Lower lobe of right lung (tissue), 2 donors: ENCODE measurements at regions not wholly inside any gene's neighbourhood (a gene's known extent, or its start where the extent isn't known, plus 50 kb on each side); places are given as distances from the start of the nearest gene placed in this dataset.

Experiments used
- ATAC-seq, 2 donors: fragments of 200-7000 bp; cut with Tn5 transposase; one replicate each; pipeline ENCODE4 v1.9.1; 2020 to 2022; ENCODE audit warnings: mild to moderate bottlenecking in 2 of 2, moderate library complexity in 2 of 2
- DNase-seq: peaks from one replicate; pipeline ENCODE4 v3.0.0-alpha.2; 2020
- H3K27ac ChIP-seq: fragments of 200-600 bp; one replicate; pipeline ENCODE4 v1.8.0; 2022
- H3K27me3 ChIP-seq: fragments of 200-600 bp; one replicate; pipeline ENCODE4 v1.8.0; 2022; ENCODE audit warnings: low read depth
- H3K36me3 ChIP-seq: fragments of 200-600 bp; one replicate; pipeline ENCODE4 v1.8.0; 2022; ENCODE audit warnings: mild to moderate bottlenecking
- H3K4me1 ChIP-seq: fragments of 200-600 bp; one replicate; pipeline ENCODE4 v1.8.0; 2022
- H3K4me3 ChIP-seq: fragments of 200-600 bp; one replicate; pipeline ENCODE4 v1.8.0; 2022; ENCODE audit warnings: mild to moderate bottlenecking
- H3K9me3 ChIP-seq: fragments of 200-600 bp; one replicate; pipeline ENCODE4 v1.8.0; 2022
- CTCF ChIP-seq: fragments of 200-600 bp; IDR thresholded peaks from one replicate; pipeline ENCODE4 v1.8.0; 2022; ENCODE audit warnings: antibody characterized with exemption, mild to moderate bottlenecking
- intact Hi-C: fragments of 100-400 bp; cut with DNase I; formaldehyde crosslinking; loops from one replicate; pipeline ENCODE4 v1.11.0; 2022
- donor health status: DM: no; HTN: yes; CAD: no; lungs with severe emphysema.

GRCh38 chr2:121887513-121888188 is 132.2 kb downstream of the TSN start:
- no peaks in the 10 kb centered on the region for H3K9me3 ChIP-seq
- no peak overlapping the region for H3K27ac ChIP-seq
- TF ChIP-seq CTCF: no peak
- no peak overlapping the region for H3K4me3 ChIP-seq
- no peaks in the 10 kb centered on the region for H3K36me3 ChIP-seq
- intact Hi-C loops: no loop called here
- no peak for DNase-seq
- no peak for ATAC-seq
- no peaks in the 10 kb centered on the region for H3K27me3 ChIP-seq
- no peaks in the 10 kb centered on the region for H3K4me1 ChIP-seq

GRCh38 chr2:121888189-121888557 is 132.7 kb downstream of the TSN start:
- TF ChIP-seq CTCF: peak; percentile 24
- no peaks in the 10 kb centered on the region for H3K36me3 ChIP-seq
- H3K27ac ChIP-seq: no peak overlapping the region
- intact Hi-C loops: no loop called here
- ATAC-seq (no peak), DNase-seq (no peak)
- H3K9me3 ChIP-seq: no peaks in the 10 kb centered on the region
- no peaks in the 10 kb centered on the region for H3K27me3 ChIP-seq
- no peaks in the 10 kb centered on the region for H3K4me1 ChIP-seq
- H3K4me3 ChIP-seq: no peak overlapping the region

- no peaks in the 10 kb centered on the region for H3K9me3 ChIP-seq
- no peak overlapping the region for H3K27ac ChIP-seq
- no peaks in the 10 kb centered on the region for H3K27me3 ChIP-seq
- no peaks in the 10 kb centered on the region for H3K36me3 ChIP-seq
- no peaks in the 10 kb centered on the region for H3K4me1 ChIP-seq
- TF ChIP-seq CTCF: no peak
- intact Hi-C loops: no loop called here
- DNase-seq: no peak
- H3K4me3 ChIP-seq: no peak overlapping the region
- no peak for ATAC-seq
Observed at GRCh38 chr2:121890041-121890440, 134.6 kb downstream of the TSN start.

- DNase-seq (no peak), ATAC-seq (peak in 1 of 2 donors; percentile 34)
- intact Hi-C loops: no loop called here
- Histone ChIP-seq H3K9me3 (no peaks in the 10 kb centered on the region), H3K4me1 (no peaks in the 10 kb centered on the region), H3K27me3 (no peaks in the 10 kb centered on the region), H3K27ac (no peak overlapping the region), H3K4me3 (no peak overlapping the region), H3K36me3 (no peaks in the 10 kb centered on the region)
- no peak for TF ChIP-seq CTCF
Observed at GRCh38 chr2:121895723-121896571, 140.5 kb downstream of the TSN start.

- peak in 1 of 2 donors; percentile 56 for ATAC-seq
- TF ChIP-seq CTCF: no peak
- no peak overlapping the region for H3K27ac ChIP-seq
- H3K9me3 ChIP-seq: no peaks in the 10 kb centered on the region
- no peak overlapping the region for H3K4me3 ChIP-seq
- no peaks in the 10 kb centered on the region for H3K36me3 ChIP-seq
- H3K27me3 ChIP-seq: no peaks in the 10 kb centered on the region
- H3K4me1 ChIP-seq: no peaks in the 10 kb centered on the region
- intact Hi-C loops: no loop called here
- DNase-seq: no peak
Observed at GRCh38 chr2:121897335-121897970, 142.0 kb downstream of the TSN start.
